GM12878 (cell line): ENCODE measurements at regions not wholly inside any gene's neighbourhood (a gene's known extent, or its start where the extent isn't known, plus 50 kb on each side); places are given as distances from the start of the nearest gene placed in this dataset.

Source experiments
- ATAC-seq: fragments of 200-7000 bp; cut with Tn5 transposase; 3 replicates; pipeline ENCODE4 v1.9.1; 2020; ENCODE audit warnings: mild to moderate bottlenecking, moderate library complexity
- BruUV-seq: library from RNA; stranded (reverse); fragments of 400-500 nt; replicated peaks from 2 replicates; lab custom pipeline; 2021; lab: Mats Ljungman, UMichigan
- CTCF ChIA-PET: fragments of 300-600 bp; sonication (Branson Sonifier 250); formaldehyde crosslinking; extraction: SDS; loops from one replicate; lab custom pipeline; 2021; ENCODE audit warnings: inconsistent platforms; lab: Yijun Ruan, JAX
- POLR2A ChIA-PET: fragments of 350-600 bp; formaldehyde crosslinking; extraction: SDS; loops from one replicate; lab custom pipeline; 2021; ENCODE audit warnings: inconsistent platforms; lab: Charles Lee
- RAD21 ChIA-PET: fragments of 300-600 bp; sonication (Branson Sonifier 250); formaldehyde crosslinking; loops from one replicate; lab custom pipeline; 2023; ENCODE audit warnings: antibody characterized with exemption; ENCODE audit not compliant: unreplicated experiment; lab: Charles Lee
- SMC1A ChIA-PET: fragments of 300-600 bp; sonication (Branson Sonifier 250); formaldehyde crosslinking; loops from one replicate; lab custom pipeline; 2023; ENCODE audit not compliant: unreplicated experiment, uncharacterized antibody; lab: Charles Lee
- DNase-seq: peaks from one replicate; pipeline ENCODE4 v3.0.0-alpha.2; 2011; ENCODE audit warnings: low read depth, low spot score
- FAIRE-seq: peaks from 3 replicates; lab custom pipeline; 2011; peaks lifted over from hg19 to GRCh38; lab: Jason Lieb, UNC
- H2AFZ ChIP-seq: 2 replicates; pipeline ENCODE4 v1.6.0; 2011; ENCODE audit warnings: low read depth, low read length, control low read depth; ENCODE audit not compliant: control insufficient read depth
- H3K27ac ChIP-seq: 2 replicates; pipeline ENCODE4 v1.5.1; 2011; ENCODE audit warnings: control low read depth; ENCODE audit not compliant: control insufficient read depth, insufficient read depth
- H3K27me3 ChIP-seq, 2 experiments: replicated peaks in 1 of 2; 2 replicates each; pipeline versions ENCODE4 v1.6.0 to v1.6.1; 2011; ENCODE audit warnings: low read length in 1 of 2; ENCODE audit not compliant: control insufficient read depth in 2 of 2, insufficient read depth in 2 of 2
- H3K36me3 ChIP-seq, 2 experiments: 2 replicates each; pipeline ENCODE4 v1.5.1; 2011; ENCODE audit warnings: low read length in 1 of 2; ENCODE audit not compliant: control insufficient read depth in 2 of 2, insufficient read depth in 2 of 2
- H3K4me1 ChIP-seq: 2 replicates; pipeline ENCODE4 v1.6.1; 2011; ENCODE audit warnings: mild to moderate bottlenecking, low read length, moderate library complexity, mixed read lengths; ENCODE audit not compliant: control insufficient read depth, insufficient read depth
- H3K4me2 ChIP-seq: 2 replicates; pipeline ENCODE4 v1.6.0; 2011; ENCODE audit warnings: control low read depth; ENCODE audit not compliant: control insufficient read depth, insufficient read depth
- H3K4me3 ChIP-seq: fragments of 200-600 bp; sonication (generic); 2 replicates; pipeline ENCODE4 v1.5.1; 2016
- H3K79me2 ChIP-seq: 2 replicates; pipeline ENCODE4 v1.6.0; 2011; ENCODE audit warnings: low read length; ENCODE audit not compliant: control insufficient read depth, insufficient read depth
- H3K9ac ChIP-seq: 2 replicates; pipeline ENCODE4 v1.8.0; 2011; ENCODE audit warnings: low read length, control low read depth, mixed read lengths; ENCODE audit not compliant: control insufficient read depth, insufficient read depth
- H3K9me3 ChIP-seq: replicated peaks from 3 replicates; pipeline ENCODE4 v1.5.1; 2011; ENCODE audit warnings: mild to moderate bottlenecking, low read length; ENCODE audit not compliant: control insufficient read depth, insufficient read depth
- H4K20me1 ChIP-seq: 2 replicates; pipeline ENCODE4 v1.6.0; 2011; ENCODE audit not compliant: control insufficient read depth, insufficient read depth
- CBX5 ChIP-seq: sonication (generic); IDR thresholded peaks from 2 replicates; pipeline ENCODE4 v1.6.1; 2016; ENCODE audit warnings: low read depth, moderate library complexity, mild to moderate bottlenecking, inconsistent platforms
- IRF4 ChIP-seq: IDR thresholded peaks from 2 replicates; pipeline ENCODE4 v1.6.1; 2011; ENCODE audit warnings: low read depth, low read length
- LARP7 ChIP-seq: fragments of 450-650 bp; IDR thresholded peaks from 2 replicates; pipeline ENCODE4 v1.6.1; 2017; ENCODE audit warnings: mild to moderate bottlenecking
- NFXL1 ChIP-seq: fragments of 450-650 bp; IDR thresholded peaks from 2 replicates; pipeline ENCODE4 v1.6.1; 2017; ENCODE audit warnings: antibody characterized with exemption, mild to moderate bottlenecking, borderline replicate concordance
- NRF1 ChIP-seq: conservative IDR thresholded peaks from 2 replicates; pipeline ENCODE4 v1.6.1; 2011; ENCODE audit warnings: mild to moderate bottlenecking, low read depth, low read length, improper control_type of control experiment
- PBX3 ChIP-seq: IDR thresholded peaks from 2 replicates; pipeline ENCODE4 v1.6.1; 2011; ENCODE audit warnings: mild to moderate bottlenecking, low read depth, low read length, moderate library complexity; ENCODE audit not compliant: insufficient replicate concordance
- POU2F2 ChIP-seq: IDR thresholded peaks from 3 replicates; pipeline ENCODE4 v1.6.1; 2011; ENCODE audit warnings: low read depth, mild to moderate bottlenecking, low read length, borderline replicate concordance
- SP1 ChIP-seq: IDR thresholded peaks from one replicate; pipeline ENCODE4 v1.6.1; 2011; ENCODE audit warnings: low read depth, low read length
- TARDBP ChIP-seq: IDR thresholded peaks from 2 replicates; pipeline ENCODE4 v1.6.1; 2016; ENCODE audit warnings: borderline replicate concordance
- WRNIP1 ChIP-seq: IDR thresholded peaks from 2 replicates; pipeline ENCODE4 v1.6.1; 2011; ENCODE audit warnings: low read depth, low read length, improper control_type of control experiment, borderline replicate concordance
- YBX1 ChIP-seq: fragments of 450-650 bp; IDR thresholded peaks from 2 replicates; pipeline ENCODE4 v1.6.1; 2016; ENCODE audit warnings: antibody characterized with exemption
- ZBTB11 ChIP-seq: fragments of 450-650 bp; formaldehyde crosslinking; IDR thresholded peaks from 2 replicates; pipeline ENCODE4 v1.5.0; 2022; ENCODE audit warnings: mild to moderate bottlenecking, missing genetic modification characterization
- ZNF24 ChIP-seq: fragments of 450-650 bp; IDR thresholded peaks from 2 replicates; pipeline ENCODE4 v1.6.1; 2017; ENCODE audit warnings: antibody characterized with exemption, mild to moderate bottlenecking
- ZSCAN29 ChIP-seq: fragments of 450-650 bp; IDR thresholded peaks from 2 replicates; pipeline ENCODE4 v1.6.1; 2017; ENCODE audit warnings: mild to moderate bottlenecking, moderate library complexity
- in situ Hi-C: fragments of 300-500 bp; cut with MboI; formaldehyde crosslinking; loops from 9 replicates; pipeline ENCODE4 v1.14.3; 2018; ENCODE audit warnings: mixed read lengths
- intact Hi-C: fragments of 100-400 bp; cut with micrococcal nuclease; formaldehyde crosslinking; loops from one replicate; pipeline ENCODE4 v1.14.2; 2022; ENCODE audit not compliant: unreplicated experiment

GRCh38 chr7:67505449-67505848 lies 508.8 kb downstream of the TYW1 start:
- Histone ChIP-seq H3K36me3 (no peaks in the 10 kb centered on the region), H3K9me3 (no peaks in the 10 kb centered on the region), H3K27me3 (no peaks in the 10 kb centered on the region), H3K4me3 (no peak overlapping the region), H3K4me1 (no peaks in the 10 kb centered on the region), H2AFZ (no peak overlapping the region), H4K20me1 (no peaks in the 10 kb centered on the region), H3K9ac (no peak overlapping the region), H3K27ac (no peak overlapping the region), H3K4me2 (no peak overlapping the region), H3K79me2 (no peaks in the 10 kb centered on the region)
- TF ChIP-seq YBX1 (no peak), TARDBP (no peak), NRF1 (no peak), IRF4 (no peak), ZBTB11 (CRISPR knock-in tag) (no peak), POU2F2 (no peak), ZSCAN29 (no peak), WRNIP1 (no peak), NFXL1 (no peak), CBX5 (no peak), ZNF24 (no peak), PBX3 (no peak), LARP7 (no peak), SP1 (no peak)
- ChIA-PET POLR2A (no interaction called here), CTCF (no interaction called here), SMC1A (no interaction called here), RAD21 (no interaction called here)
- DNase-seq, result no peak
- intact Hi-C loops (no loop called here), in situ Hi-C loops (no loop called here)
- FAIRE-seq, result no peak
- no peak for ATAC-seq
- BruUV-seq, result no TSS peak
